ENCODE measurements at regions not wholly inside any gene's neighbourhood (a gene's known extent, or its start where the extent isn't known, plus 50 kb on each side); places are given as distances from the start of the nearest gene placed in this dataset.

DNA sequence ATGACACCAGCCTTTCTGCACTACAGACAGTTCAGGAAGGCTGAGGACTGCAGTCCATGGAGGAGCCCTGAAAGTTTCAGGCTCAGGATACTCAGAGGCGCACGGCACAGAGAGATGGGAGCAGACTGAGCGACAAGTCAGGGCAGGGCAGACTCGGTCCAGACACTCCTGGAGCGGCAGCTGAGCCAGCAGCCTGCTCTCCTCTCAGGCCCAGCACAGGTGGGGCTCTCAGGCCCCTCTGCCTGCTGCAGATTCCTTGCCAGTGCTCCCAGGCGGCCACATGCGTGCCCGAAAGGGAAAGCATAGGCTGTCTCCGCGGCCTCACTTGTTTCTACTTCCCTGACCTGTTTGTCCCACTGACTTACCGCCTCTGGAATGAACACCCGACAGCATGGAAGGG lies 228.3 kb downstream of the IRX2 start:
- Histone ChIP-seq H4K20me1 (ENCODE audit: control insufficient read depth, insufficient read depth, low read depth, low read length) (no peaks in the 10 kb centered on the region), H3K4me1 (ENCODE audit: control insufficient read depth, low read length) (no peaks in the 10 kb centered on the region), H3K4me3 (ENCODE audit: low read length) (no peak overlapping the region), H3K27ac (ENCODE audit: low read depth, low read length) (no peak overlapping the region), H3K27me3 (ENCODE audit: control insufficient read depth, low read length) (no peaks in the 10 kb centered on the region), H3K4me2 (ENCODE audit: low read length) (no peak overlapping the region), H3K79me2 (ENCODE audit: control insufficient read depth, low read length) (no peaks in the 10 kb centered on the region), H3K9me3 (ENCODE audit: control insufficient read depth, insufficient read depth, low read length) (peaks cover 13% of the 10 kb centered on the region; the same call in 1 of the 2 replicates), H3F3A (ENCODE audit: control insufficient read depth, insufficient read depth) (no peaks in the 10 kb centered on the region), H3K9me2 (replicated peaks; ENCODE audit: control insufficient read depth, low read length) (no peaks in the 10 kb centered on the region), H3K36me3 (ENCODE audit: control insufficient read depth, low read length) (no peaks in the 10 kb centered on the region)
- no peak for TF ChIP-seq EZH2phosphoT487 (IDR thresholded peaks at IDR 0.05; ENCODE audit: borderline replicate concordance, low read length)
- TF ChIP-seq, protein P1, sequence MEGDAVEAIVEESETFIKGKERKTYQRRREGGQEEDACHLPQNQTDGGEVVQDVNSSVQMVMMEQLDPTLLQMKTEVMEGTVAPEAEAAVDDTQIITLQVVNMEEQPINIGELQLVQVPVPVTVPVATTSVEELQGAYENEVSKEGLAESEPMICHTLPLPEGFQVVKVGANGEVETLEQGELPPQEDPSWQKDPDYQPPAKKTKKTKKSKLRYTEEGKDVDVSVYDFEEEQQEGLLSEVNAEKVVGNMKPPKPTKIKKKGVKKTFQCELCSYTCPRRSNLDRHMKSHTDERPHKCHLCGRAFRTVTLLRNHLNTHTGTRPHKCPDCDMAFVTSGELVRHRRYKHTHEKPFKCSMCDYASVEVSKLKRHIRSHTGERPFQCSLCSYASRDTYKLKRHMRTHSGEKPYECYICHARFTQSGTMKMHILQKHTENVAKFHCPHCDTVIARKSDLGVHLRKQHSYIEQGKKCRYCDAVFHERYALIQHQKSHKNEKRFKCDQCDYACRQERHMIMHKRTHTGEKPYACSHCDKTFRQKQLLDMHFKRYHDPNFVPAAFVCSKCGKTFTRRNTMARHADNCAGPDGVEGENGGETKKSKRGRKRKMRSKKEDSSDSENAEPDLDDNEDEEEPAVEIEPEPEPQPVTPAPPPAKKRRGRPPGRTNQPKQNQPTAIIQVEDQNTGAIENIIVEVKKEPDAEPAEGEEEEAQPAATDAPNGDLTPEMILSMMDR (IDR thresholded peaks at IDR 0.05; ENCODE audit: low read depth, low read length, poor library complexity, severe bottlenecking): no peak

DNA sequence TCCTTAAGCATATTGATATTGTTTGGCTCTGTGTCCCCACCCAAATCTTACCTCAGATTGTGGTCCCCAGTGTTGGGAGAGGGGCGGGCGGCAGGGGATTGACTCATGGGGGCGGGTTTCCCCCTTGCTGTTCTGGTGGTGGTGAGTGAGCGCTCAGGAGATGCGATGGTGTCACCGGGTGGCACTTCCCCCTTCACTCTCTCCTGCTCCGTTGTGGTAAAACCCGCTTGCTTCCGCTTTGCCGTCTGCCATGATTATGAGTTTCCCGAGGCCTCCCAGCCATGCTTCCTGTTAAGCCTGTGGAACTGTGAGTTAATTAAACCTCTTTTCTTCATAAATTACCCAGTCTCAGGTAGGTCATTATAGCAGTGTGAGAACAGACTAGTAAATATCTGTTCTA lies 229.1 kb downstream of the IRX2 start:
- Histone ChIP-seq H3K9me3 (ENCODE audit: control insufficient read depth, insufficient read depth, low read length) (peaks cover 13% of the 10 kb centered on the region; the same call in 1 of the 2 replicates), H3F3A (ENCODE audit: control insufficient read depth, insufficient read depth) (no peaks in the 10 kb centered on the region), H3K4me3 (ENCODE audit: low read length) (no peak overlapping the region), H3K4me2 (ENCODE audit: low read length) (no peak overlapping the region), H3K9me2 (replicated peaks; ENCODE audit: control insufficient read depth, low read length) (no peaks in the 10 kb centered on the region), H3K27me3 (ENCODE audit: control insufficient read depth, low read length) (no peaks in the 10 kb centered on the region), H3K27ac (ENCODE audit: low read depth, low read length) (no peak overlapping the region), H3K4me1 (ENCODE audit: control insufficient read depth, low read length) (no peaks in the 10 kb centered on the region), H4K20me1 (ENCODE audit: control insufficient read depth, insufficient read depth, low read depth, low read length) (no peaks in the 10 kb centered on the region), H3K36me3 (ENCODE audit: control insufficient read depth, low read length) (no peaks in the 10 kb centered on the region), H3K79me2 (ENCODE audit: control insufficient read depth, low read length) (no peaks in the 10 kb centered on the region)
- no peak for TF ChIP-seq EZH2phosphoT487 (IDR thresholded peaks at IDR 0.05; ENCODE audit: borderline replicate concordance, low read length)
- TF ChIP-seq, protein P1 (IDR thresholded peaks at IDR 0.05; ENCODE audit: low read depth, low read length, poor library complexity, severe bottlenecking): no peak

DNA sequence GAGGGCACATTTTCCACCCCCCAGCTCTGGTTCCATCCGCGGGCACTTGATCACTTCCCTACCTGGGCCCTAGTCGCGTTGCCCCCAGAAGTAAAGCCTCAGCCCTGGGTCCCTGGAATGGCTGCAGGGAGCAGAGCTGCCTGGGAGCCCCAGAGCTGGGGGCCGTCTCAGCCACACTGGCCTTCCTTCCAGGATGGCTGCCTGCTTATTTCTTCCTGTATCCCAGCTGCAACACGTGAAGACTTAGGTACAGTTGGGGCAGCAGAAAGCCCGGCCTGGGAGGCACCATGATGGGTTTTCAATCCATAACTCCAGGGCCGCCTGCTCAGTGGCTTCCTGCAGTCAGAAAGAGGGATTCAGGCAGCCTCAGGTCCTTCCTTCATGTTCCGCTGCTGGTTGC lies 232.3 kb downstream of the IRX2 start:
- no peaks in the 10 kb centered on the region for H3F3A ChIP-seq (ENCODE audit: control insufficient read depth, insufficient read depth)
- H3K36me3 ChIP-seq (ENCODE audit: control insufficient read depth, low read length): no peaks in the 10 kb centered on the region
- H3K79me2 ChIP-seq (ENCODE audit: control insufficient read depth, low read length): no peaks in the 10 kb centered on the region
- peaks cover 17% of the 10 kb centered on the region; the same call in 1 of the 2 replicates for H3K9me3 ChIP-seq (ENCODE audit: control insufficient read depth, insufficient read depth, low read length)
- no peak overlapping the region for H3K4me2 ChIP-seq (ENCODE audit: low read length)
- no peak overlapping the region for H3K4me3 ChIP-seq (ENCODE audit: low read length)
- H3K9me2 ChIP-seq (replicated peaks; ENCODE audit: control insufficient read depth, low read length): no peaks in the 10 kb centered on the region
- no peaks in the 10 kb centered on the region for H3K27me3 ChIP-seq (ENCODE audit: control insufficient read depth, low read length)
- TF ChIP-seq EZH2phosphoT487 (IDR thresholded peaks at IDR 0.05; ENCODE audit: borderline replicate concordance, low read length): no peak
- TF ChIP-seq, protein P1 (IDR thresholded peaks at IDR 0.05; ENCODE audit: low read depth, low read length, poor library complexity, severe bottlenecking): no peak
- no peaks in the 10 kb centered on the region for H4K20me1 ChIP-seq (ENCODE audit: control insufficient read depth, insufficient read depth, low read depth, low read length)
- no peak overlapping the region for H3K27ac ChIP-seq (ENCODE audit: low read depth, low read length)
- H3K4me1 ChIP-seq (ENCODE audit: control insufficient read depth, low read length): no peaks in the 10 kb centered on the region

All from DOHH2 (cell line).